Liver (tissue), 7 donors: ENCODE measurements at regions not wholly inside any gene's neighbourhood (a gene's known extent, or its start where the extent isn't known, plus 50 kb on each side); places are given as distances from the start of the nearest gene placed in this dataset.

Experiments
- DNase-seq: peaks from one replicate; pipeline ENCODE4 v3.0.0-alpha.2; 2017; ENCODE audit warnings: low spot score
- H3K27ac ChIP-seq, 2 donors: one replicate each; pipeline ENCODE4 v1.7.0; 2013; ENCODE audit warnings: inconsistent platforms in 2 of 2, low read length in 2 of 2, control low read depth in 1 of 2, low read depth in 1 of 2, mild to moderate bottlenecking in 1 of 2
- H3K27me3 ChIP-seq, 4 donors: one replicate each; pipeline versions ENCODE4 v1.6.1 to v1.7.0; 2013; ENCODE audit warnings: low read length in 3 of 4, inconsistent platforms in 1 of 4, mild to moderate bottlenecking in 1 of 4, moderate library complexity in 1 of 4; ENCODE audit not compliant: control insufficient read depth in 4 of 4, insufficient read depth in 4 of 4
- H3K36me3 ChIP-seq, 4 donors: one replicate each; pipeline versions ENCODE4 v1.6.1 to v1.7.0; 2013; ENCODE audit warnings: low read length in 3 of 4, mild to moderate bottlenecking in 3 of 4, low read depth in 1 of 4, moderate library complexity in 1 of 4; ENCODE audit not compliant: control insufficient read depth in 4 of 4, insufficient read depth in 3 of 4
- H3K4me1 ChIP-seq, 4 donors: one replicate each; pipeline versions ENCODE4 v1.6.1 to v1.7.0; 2013; ENCODE audit warnings: low read length in 3 of 4, mild to moderate bottlenecking in 3 of 4, moderate library complexity in 1 of 4; ENCODE audit not compliant: control insufficient read depth in 4 of 4, insufficient read depth in 4 of 4
- H3K4me3 ChIP-seq, 3 donors: one replicate each; pipeline versions ENCODE4 v1.6.1 to v1.7.0; 2013; ENCODE audit warnings: low read length in 3 of 3, control low read depth in 1 of 3, low read depth in 1 of 3, mild to moderate bottlenecking in 1 of 3
- H3K9ac ChIP-seq, 2 donors: one replicate each; pipeline ENCODE4 v1.7.0; 2013; ENCODE audit warnings: low read length in 2 of 2, mild to moderate bottlenecking in 2 of 2, moderate library complexity in 2 of 2, control low read depth in 1 of 2, low read depth in 1 of 2
- H3K9me3 ChIP-seq, 4 donors: one replicate each; pipeline versions ENCODE4 v1.6.1 to v1.7.0; 2013; ENCODE audit warnings: low read length in 3 of 4; ENCODE audit not compliant: control insufficient read depth in 4 of 4
- EGR1 ChIP-seq, 2 donors: IDR thresholded peaks; 2 replicates each; pipeline ENCODE4 v1.6.1; 2016 to 2018; ENCODE audit warnings: antibody characterized with exemption in 2 of 2, low read depth in 2 of 2
- FOXA1 ChIP-seq: IDR thresholded peaks from 2 replicates; pipeline ENCODE4 v1.6.1; 2016; ENCODE audit warnings: antibody characterized with exemption
- FOXA2 ChIP-seq: IDR thresholded peaks from 2 replicates; pipeline ENCODE4 v1.6.1; 2016; ENCODE audit warnings: antibody characterized with exemption
- HNF4A ChIP-seq, 2 donors: conservative IDR thresholded peaks; 2 replicates each; pipeline ENCODE4 v1.6.1; 2016; ENCODE audit warnings: antibody characterized with exemption in 2 of 2, mild to moderate bottlenecking in 2 of 2
- HNF4G ChIP-seq: IDR thresholded peaks from 2 replicates; pipeline ENCODE4 v1.6.1; 2016; ENCODE audit warnings: antibody characterized with exemption
- JUND ChIP-seq, 2 donors: IDR thresholded peaks; 2 replicates each; pipeline ENCODE4 v1.6.1; 2016; ENCODE audit warnings: antibody characterized with exemption in 2 of 2
- NR2F2 ChIP-seq: IDR thresholded peaks from 2 replicates; pipeline ENCODE4 v1.6.1; 2016; ENCODE audit warnings: antibody characterized with exemption
- RAD21 ChIP-seq, 2 donors: IDR thresholded peaks; 2 replicates each; pipeline ENCODE4 v1.6.1; 2016; ENCODE audit warnings: antibody characterized with exemption in 2 of 2, mild to moderate bottlenecking in 2 of 2
- TAF1 ChIP-seq: conservative IDR thresholded peaks from 2 replicates; pipeline ENCODE4 v1.6.1; 2016; ENCODE audit warnings: antibody characterized with exemption, mild to moderate bottlenecking
- YY1 ChIP-seq: IDR thresholded peaks from 2 replicates; pipeline ENCODE4 v1.6.1; 2016; ENCODE audit warnings: antibody characterized with exemption, mild to moderate bottlenecking
- WGBS: extraction: QIAGEN DNeasy Blood & Tissue Kit; methylation state at CpG from one replicate; pipeline ENCODE4 v1.1.7; 2013; 5-methylcytosine and 5-hydroxymethylcytosine counted together
- TF ChIP-seq, protein P1 (sequence below): IDR thresholded peaks from 2 replicates; pipeline ENCODE4 v1.6.1; 2016; ENCODE audit warnings: antibody characterized with exemption, mild to moderate bottlenecking
- TF ChIP-seq, protein P2 (sequence below): IDR thresholded peaks from 2 replicates; pipeline ENCODE4 v1.6.1; 2016; ENCODE audit warnings: antibody characterized with exemption
- TF ChIP-seq, protein P3 (sequence below): IDR thresholded peaks from 2 replicates; pipeline ENCODE4 v1.6.1; 2016; ENCODE audit warnings: antibody characterized with exemption
- donor health status: healthy.
- donor health status: healthy.
- donor health status: healthy.
- donor health status: healthy.

DNA sequence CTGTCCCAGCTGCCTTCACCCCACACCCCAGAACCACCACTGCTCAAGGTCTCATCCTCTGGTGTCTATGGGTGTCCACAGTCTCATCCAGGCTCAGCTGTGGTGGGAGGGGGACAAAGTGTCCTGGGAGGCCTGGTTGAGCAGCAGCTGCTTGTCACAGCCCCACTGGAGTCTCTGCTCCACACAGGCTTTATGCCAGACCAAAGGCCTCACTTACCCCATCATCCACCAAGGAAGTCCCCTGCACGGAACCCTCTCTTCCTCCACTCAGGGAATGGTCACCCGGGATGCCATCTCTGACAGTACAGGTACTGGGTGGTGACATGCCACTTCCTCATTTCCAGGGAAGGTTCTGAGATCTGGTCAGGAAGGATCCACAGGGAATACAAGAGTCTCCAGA, 925.4 kb upstream of the ZNF722 start (continued):
- TF ChIP-seq, protein P1, sequence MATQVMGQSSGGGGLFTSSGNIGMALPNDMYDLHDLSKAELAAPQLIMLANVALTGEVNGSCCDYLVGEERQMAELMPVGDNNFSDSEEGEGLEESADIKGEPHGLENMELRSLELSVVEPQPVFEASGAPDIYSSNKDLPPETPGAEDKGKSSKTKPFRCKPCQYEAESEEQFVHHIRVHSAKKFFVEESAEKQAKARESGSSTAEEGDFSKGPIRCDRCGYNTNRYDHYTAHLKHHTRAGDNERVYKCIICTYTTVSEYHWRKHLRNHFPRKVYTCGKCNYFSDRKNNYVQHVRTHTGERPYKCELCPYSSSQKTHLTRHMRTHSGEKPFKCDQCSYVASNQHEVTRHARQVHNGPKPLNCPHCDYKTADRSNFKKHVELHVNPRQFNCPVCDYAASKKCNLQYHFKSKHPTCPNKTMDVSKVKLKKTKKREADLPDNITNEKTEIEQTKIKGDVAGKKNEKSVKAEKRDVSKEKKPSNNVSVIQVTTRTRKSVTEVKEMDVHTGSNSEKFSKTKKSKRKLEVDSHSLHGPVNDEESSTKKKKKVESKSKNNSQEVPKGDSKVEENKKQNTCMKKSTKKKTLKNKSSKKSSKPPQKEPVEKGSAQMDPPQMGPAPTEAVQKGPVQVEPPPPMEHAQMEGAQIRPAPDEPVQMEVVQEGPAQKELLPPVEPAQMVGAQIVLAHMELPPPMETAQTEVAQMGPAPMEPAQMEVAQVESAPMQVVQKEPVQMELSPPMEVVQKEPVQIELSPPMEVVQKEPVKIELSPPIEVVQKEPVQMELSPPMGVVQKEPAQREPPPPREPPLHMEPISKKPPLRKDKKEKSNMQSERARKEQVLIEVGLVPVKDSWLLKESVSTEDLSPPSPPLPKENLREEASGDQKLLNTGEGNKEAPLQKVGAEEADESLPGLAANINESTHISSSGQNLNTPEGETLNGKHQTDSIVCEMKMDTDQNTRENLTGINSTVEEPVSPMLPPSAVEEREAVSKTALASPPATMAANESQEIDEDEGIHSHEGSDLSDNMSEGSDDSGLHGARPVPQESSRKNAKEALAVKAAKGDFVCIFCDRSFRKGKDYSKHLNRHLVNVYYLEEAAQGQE, result no peak
- no peak for TF ChIP-seq YY1
- TF ChIP-seq RAD21 (IDR thresholded peaks at IDR 0.05), result no peak
- TF ChIP-seq TAF1, result no peak
- TF ChIP-seq, protein P2, sequence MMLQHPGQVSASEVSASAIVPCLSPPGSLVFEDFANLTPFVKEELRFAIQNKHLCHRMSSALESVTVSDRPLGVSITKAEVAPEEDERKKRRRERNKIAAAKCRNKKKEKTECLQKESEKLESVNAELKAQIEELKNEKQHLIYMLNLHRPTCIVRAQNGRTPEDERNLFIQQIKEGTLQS, result no peak
- TF ChIP-seq, protein P3, sequence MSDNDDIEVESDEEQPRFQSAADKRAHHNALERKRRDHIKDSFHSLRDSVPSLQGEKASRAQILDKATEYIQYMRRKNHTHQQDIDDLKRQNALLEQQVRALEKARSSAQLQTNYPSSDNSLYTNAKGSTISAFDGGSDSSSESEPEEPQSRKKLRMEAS, result no peak
- no peak for TF ChIP-seq NR2F2
- no peak for TF ChIP-seq HNF4G
- TF ChIP-seq JUND (IDR thresholded peaks at IDR 0.05), result no peak
- TF ChIP-seq FOXA1, result no peak

DNA sequence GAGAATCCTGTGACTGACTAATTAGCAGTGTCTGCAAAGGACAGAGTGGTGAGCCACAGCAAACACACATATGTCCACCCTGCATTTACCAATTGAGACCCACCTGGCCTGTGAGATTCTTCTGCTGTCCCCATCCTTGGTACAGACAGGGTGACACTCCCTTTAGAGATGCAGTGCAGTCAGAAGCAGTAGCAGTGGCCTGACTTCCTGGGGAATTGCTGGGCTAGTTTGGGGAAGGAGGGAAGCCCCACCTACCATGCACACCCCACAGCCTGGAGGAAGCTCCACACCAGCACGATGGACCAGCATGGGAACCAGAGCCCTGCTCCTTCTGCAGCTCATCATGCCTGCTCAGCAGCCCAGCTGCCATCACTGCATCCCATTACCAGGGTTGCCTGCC, 924.9 kb upstream of the ZNF722 start:
- Histone ChIP-seq H3K36me3 (no peaks in the 10 kb centered on the region), H3K27me3 (no peaks in the 10 kb centered on the region), H3K4me1 (no peaks in the 10 kb centered on the region), H3K9ac (no peak overlapping the region), H3K4me3 (no peak overlapping the region), H3K27ac (no peak overlapping the region), H3K9me3 (peaks cover 2 to 28% (median 10%) of the 10 kb centered on the region in 4 donors)
- 48% methylated on average over 1 of the region's 1 CpG for WGBS
- no peak for TF ChIP-seq RAD21 (IDR thresholded peaks at IDR 0.05)
- TF ChIP-seq, protein P2, result no peak
- TF ChIP-seq, protein P1, result no peak
- TF ChIP-seq NR2F2, result no peak
- TF ChIP-seq FOXA2, result no peak
- no peak for DNase-seq

DNA sequence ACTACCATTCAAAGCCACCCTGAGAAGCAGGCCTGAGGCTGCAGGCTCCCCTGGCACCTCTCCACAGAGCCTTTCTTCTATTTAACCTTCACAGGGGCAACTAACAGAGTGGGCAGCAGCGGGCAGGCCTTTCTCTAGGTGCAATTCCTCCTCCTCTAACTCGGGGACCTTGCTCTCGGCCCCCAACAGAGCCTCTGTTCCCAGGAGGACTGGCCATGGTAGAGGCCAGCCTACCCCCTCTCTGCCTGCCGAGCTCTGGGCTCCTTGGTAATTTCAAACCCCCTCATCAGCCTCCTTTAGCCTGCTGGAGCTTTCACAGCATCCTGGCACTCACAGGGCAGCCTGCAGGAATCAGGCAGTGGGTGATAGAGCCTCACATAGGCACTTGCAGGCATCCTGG, 920.8 kb upstream of the ZNF722 start:
- H3K9ac ChIP-seq, result no peak overlapping the region
- 36% methylated on average over 4 of the region's 4 CpGs for WGBS
- no peaks in the 10 kb centered on the region for H3K4me1 ChIP-seq
- H3K36me3 ChIP-seq, result no peaks in the 10 kb centered on the region
- no peak overlapping the region for H3K4me3 ChIP-seq
- TF ChIP-seq NR2F2 (no peak), HNF4A (conservative IDR thresholded peaks at IDR 0.05) (no peak), EGR1 (IDR thresholded peaks at IDR 0.05; ENCODE audit: low read depth in 2 of 2) (no peak)
- no peaks in the 10 kb centered on the region for H3K27me3 ChIP-seq
- H3K27ac ChIP-seq, result no peak overlapping the region
- DNase-seq, result no peak
- peaks cover 12 to 49% (median 19%) of the 10 kb centered on the region in 4 donors for H3K9me3 ChIP-seq
